ENCODE measurements at regions not wholly inside any gene's neighbourhood (a gene's known extent, or its start where the extent isn't known, plus 50 kb on each side); places are given as distances from the start of the nearest gene placed in this dataset.
"Not testable (repeated sequence)": the region's sequence is repeated elsewhere in the genome, so short reads cannot be mapped to it uniquely, and the experiment has no call there.

DNA sequence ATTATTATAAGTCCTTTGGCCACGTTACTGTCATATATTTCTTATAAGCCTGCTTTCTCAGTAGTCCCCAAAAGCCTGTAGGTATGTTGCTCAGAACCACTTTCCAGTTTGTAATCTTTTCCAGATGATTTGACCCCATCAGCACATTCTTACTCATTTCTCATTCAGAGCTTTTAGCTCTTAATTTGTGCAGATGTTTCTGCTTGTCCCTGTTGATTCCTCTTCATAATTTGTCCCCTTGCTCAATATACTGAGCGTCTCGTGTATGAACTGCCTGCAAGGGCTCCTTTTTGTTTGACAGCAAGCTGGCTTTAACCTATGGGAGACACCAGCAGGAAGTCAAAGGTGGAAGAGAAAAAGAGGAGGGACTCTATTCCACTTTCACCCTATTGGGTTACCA lies 733.8 kb upstream of the GJE1 start:
- in situ Hi-C loops (cut with MboI; ENCODE audit: low pct_unique_long_range_greater_than_20kb, low sequenced_read_pairs, unreplicated experiment) = no loop called here
- TF ChIP-seq, protein P1, sequence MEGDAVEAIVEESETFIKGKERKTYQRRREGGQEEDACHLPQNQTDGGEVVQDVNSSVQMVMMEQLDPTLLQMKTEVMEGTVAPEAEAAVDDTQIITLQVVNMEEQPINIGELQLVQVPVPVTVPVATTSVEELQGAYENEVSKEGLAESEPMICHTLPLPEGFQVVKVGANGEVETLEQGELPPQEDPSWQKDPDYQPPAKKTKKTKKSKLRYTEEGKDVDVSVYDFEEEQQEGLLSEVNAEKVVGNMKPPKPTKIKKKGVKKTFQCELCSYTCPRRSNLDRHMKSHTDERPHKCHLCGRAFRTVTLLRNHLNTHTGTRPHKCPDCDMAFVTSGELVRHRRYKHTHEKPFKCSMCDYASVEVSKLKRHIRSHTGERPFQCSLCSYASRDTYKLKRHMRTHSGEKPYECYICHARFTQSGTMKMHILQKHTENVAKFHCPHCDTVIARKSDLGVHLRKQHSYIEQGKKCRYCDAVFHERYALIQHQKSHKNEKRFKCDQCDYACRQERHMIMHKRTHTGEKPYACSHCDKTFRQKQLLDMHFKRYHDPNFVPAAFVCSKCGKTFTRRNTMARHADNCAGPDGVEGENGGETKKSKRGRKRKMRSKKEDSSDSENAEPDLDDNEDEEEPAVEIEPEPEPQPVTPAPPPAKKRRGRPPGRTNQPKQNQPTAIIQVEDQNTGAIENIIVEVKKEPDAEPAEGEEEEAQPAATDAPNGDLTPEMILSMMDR (IDR thresholded peaks at IDR 0.05; ENCODE audit: extremely low read depth, insufficient read depth, missing control alignments) = no peak
- DNase-seq (ENCODE audit: low spot score) = no peak

DNA sequence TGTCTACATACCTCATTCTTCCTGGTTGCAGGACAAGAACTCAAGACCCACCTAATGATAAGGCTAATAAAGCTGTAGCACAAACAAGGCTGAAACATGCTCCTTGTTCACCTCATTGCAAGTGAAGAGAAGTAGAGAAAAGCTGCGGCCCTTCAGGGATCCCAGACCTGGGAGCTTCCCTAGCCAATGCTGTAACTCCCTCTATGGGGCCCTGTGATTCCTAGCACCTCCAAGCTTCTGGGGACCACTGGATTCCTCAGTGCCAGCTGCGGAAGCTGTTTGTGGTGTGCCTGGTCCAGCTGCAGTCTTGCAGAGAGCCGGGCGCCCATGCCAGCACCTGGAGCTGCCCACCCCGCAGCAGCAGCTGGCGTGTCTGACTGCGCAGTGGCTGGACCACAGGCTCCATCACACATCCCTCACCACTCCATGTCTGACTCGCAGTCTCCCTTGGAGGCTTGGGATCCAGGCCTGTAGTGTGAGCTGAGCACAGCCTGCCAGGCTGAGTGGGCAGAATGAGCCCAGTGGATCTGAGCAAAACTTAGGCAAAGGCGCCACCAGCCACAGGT lies 737.2 kb upstream of the GJE1 start:
- no peak for DNase-seq (ENCODE audit: low spot score)
- in situ Hi-C loops (cut with MboI; ENCODE audit: low pct_unique_long_range_greater_than_20kb, low sequenced_read_pairs, unreplicated experiment) = no loop called here
- TF ChIP-seq, protein P1 (IDR thresholded peaks at IDR 0.05; ENCODE audit: extremely low read depth, insufficient read depth, missing control alignments) = no peak

DNA sequence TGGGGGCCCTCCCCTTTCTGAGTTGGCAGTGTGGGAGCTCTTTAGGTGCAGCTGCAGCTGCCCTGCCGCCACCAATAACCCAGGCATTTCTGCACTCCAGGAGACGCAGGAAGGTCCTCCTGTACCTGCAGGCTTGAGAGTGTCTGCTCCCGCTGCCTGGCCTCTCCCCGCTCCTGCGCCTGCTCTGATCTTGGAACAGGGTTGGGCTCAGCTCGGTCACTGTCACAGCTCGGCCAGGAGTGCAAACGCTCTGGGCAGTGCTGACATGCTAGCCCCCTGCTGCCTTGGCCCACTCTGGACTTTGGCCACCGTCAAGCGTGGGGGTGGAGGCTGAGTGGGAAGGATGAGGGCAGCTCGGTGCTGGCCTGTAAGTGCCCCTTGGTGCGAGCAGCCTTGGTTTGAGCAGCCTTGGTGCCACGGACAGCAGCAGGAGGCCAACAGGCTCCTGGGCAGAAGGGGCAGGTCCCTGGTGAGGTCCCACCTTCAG lies 738.1 kb upstream of the GJE1 start:
- TF ChIP-seq, protein P1 (IDR thresholded peaks at IDR 0.05; ENCODE audit: extremely low read depth, insufficient read depth, missing control alignments) = no peak
- in situ Hi-C loops (cut with MboI; ENCODE audit: low pct_unique_long_range_greater_than_20kb, low sequenced_read_pairs, unreplicated experiment) = no loop called here
- no peak for DNase-seq (ENCODE audit: low spot score)

DNA sequence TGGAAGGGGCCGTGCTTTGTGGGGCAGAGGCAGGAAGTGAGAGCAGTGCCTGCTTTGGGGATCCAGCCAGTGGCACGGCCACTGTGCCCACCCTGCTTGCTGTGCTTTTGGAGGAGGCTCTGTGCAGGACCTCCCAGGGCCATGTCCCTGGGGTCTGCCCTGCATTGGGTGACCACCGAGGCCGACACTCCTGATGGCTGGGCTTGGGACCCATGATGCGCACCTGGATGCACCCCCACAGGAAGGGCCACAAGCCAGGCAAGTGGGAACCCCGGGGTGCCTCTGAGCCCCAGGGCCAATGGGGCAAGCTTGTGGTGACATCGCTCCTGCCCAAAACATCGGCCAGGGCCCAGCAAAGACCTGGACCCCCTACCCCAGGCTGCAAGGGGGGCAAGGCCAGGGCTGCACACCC lies 738.6 kb upstream of the GJE1 start:
- in situ Hi-C loops (cut with MboI; ENCODE audit: low pct_unique_long_range_greater_than_20kb, low sequenced_read_pairs, unreplicated experiment) = no loop called here
- no peak for DNase-seq (ENCODE audit: low spot score)
- TF ChIP-seq, protein P1 (IDR thresholded peaks at IDR 0.05; ENCODE audit: extremely low read depth, insufficient read depth, missing control alignments) = no peak

DNA sequence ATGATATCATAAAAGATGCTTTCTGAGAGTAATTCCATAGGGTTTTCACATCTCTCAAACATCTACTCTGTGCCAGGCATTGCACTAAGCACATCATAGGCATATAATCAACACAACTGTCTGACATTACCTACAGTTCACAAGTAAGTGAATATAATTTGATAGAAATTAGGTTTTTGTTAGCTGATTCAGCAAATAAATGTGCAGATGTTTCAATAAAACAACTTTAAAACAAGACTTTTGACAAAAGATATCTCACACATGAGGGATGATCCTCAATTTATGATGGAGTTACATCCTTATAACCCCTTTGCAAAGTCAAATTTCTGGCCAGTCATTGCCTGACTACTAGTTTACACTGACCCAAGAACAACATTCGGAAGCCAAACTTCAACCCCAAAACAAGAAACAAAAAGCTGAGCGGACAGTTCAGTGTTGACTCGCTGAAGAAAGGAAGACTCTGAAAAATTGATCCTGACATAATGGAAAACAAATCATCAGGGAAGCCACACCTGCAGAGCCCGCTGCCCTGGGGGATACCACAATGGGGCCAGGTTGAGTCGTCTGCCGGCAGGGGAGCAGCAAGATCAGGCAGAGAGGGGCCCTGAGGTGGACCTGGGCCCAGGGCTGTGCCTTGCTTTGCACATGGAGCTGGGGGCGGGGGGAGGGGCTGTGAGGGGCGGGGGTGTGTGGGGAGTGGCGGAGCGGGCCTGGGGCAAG lies 739.2 kb upstream of the GJE1 start:
- in situ Hi-C loops (cut with MboI; ENCODE audit: low pct_unique_long_range_greater_than_20kb, low sequenced_read_pairs, unreplicated experiment) = no loop called here
- DNase-seq (ENCODE audit: low spot score) = no peak
- TF ChIP-seq, protein P1 (IDR thresholded peaks at IDR 0.05; ENCODE audit: extremely low read depth, insufficient read depth, missing control alignments) = no peak

DNA sequence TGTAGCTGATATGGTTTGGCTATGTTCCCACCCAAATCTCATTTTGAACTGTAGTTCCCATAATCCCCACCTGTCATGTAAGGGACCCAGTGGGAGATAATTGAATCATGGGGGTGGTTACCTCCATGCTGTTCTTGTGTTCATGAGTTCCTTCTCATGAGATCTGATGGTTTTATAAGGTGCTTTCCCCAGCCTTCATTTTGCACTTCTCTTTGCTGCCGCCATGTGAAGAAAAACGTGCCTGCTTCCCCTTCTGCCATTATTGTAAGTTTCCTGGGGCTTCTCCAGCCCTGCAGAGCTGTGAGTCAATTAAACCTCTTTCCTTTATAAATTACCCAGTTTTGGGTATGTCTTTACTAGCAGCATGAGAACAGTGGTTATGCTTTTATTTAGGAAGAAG lies 741.6 kb upstream of the GJE1 start:
- in situ Hi-C loops (cut with MboI; ENCODE audit: low pct_unique_long_range_greater_than_20kb, low sequenced_read_pairs, unreplicated experiment); DNase-seq (ENCODE audit: low spot score): not testable (repeated sequence)

DNA sequence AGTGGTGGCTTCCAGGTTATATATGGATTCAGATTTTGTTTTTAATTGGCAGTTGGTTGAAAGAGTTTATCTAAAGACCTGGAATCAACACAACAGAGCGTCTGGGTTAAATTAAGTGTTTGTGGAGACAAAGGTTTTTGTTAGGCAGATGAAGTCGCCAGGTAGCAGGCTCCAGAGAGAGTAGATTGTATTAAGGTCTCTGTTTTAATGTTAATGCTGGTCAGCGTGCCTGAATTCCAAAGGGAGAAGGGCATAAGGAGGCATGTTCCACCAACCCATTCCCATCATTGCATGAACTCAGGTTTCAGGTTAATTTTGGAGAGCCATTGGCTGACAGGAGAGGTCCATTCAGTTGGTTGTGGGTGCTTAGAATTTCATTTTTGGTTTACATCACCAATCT lies 744.1 kb upstream of the GJE1 start:
- in situ Hi-C loops (cut with MboI; ENCODE audit: low pct_unique_long_range_greater_than_20kb, low sequenced_read_pairs, unreplicated experiment) = no loop called here
- TF ChIP-seq, protein P1 (IDR thresholded peaks at IDR 0.05; ENCODE audit: extremely low read depth, insufficient read depth, missing control alignments) = no peak
- DNase-seq (ENCODE audit: low spot score) = no peak
